ENCODE measurements at regions not wholly inside any gene's neighbourhood (a gene's known extent, or its start where the extent isn't known, plus 50 kb on each side); places are given as distances from the start of the nearest gene placed in this dataset.
"Not testable (repeated sequence)": the region's sequence is repeated elsewhere in the genome, so short reads cannot be mapped to it uniquely, and the experiment has no call there.

DNA sequence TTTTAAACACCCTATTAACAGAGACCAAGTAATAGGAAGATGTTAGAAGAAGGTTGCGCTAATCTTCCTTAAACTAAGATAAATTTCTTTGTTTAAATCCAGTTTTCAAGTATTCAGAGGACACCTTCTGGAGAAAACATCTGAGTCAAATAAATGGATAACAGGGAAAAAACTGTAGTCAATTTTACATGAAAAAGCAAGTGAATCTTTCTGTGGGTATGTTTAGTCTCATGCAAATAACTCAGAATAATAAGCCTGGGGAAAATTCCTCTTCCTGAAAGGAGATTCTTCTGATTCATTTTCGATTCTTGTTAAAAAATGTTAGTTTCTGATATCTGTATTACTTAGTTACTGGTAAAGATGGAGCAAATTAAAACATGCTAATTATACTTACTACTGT lies 145.5 kb downstream of the CTH start:
- DNase-seq (ENCODE audit: low spot score): no peak

GRCh38 chr1:70567167-70567566 lies 156.1 kb downstream of the CTH start:
- DNase-seq (ENCODE audit: low spot score): no peak

DNA sequence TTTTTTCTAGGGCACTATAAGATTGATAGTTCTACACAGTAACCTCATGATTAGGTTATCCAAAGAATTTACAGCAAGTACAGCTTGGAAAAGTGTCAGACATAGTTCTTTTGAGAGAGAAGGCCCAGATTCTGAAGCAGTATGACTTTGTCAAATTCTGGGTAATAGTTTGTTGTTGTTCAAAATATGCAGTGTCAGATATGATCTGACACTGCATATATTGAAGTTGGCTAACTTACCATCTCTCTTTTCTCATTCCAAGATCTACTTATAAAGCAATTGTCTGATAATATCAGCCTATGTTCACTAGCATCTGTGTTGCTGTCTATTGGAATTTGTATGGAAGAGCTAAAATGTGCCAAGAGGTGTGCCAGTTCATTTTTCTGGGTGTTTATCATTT lies 160.1 kb downstream of the CTH start:
- DNase-seq (ENCODE audit: low spot score): no peak

- DNase-seq (ENCODE audit: low spot score): no peak
These were observed 162.3 kb downstream of the CTH start for GRCh38 chr1:70573317-70573843.

GRCh38 chr1:70581661-70582060 lies 170.6 kb downstream of the CTH start:
- no peak for DNase-seq (ENCODE audit: low spot score)

GRCh38 chr1:70583522-70583921 lies 172.5 kb downstream of the CTH start:
- DNase-seq (ENCODE audit: low spot score): no peak

DNA sequence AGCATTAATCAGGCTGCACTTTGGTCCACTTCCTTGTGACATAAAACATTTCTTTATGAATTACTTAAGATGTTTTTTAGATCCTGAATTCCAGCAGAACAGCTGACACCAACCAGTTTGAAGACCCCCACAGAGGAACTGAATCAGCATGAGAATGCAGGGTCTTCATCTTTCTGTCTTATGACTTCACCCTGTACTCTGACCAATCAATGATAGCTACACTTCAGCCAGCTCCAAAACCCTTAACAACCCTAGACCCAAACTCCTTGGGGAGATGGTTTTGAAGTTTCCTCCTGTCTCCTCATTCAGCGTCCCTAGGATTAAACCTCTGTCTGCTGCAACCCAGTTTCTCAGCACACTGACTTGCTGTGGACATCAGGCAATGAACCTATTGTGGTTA lies 175.0 kb downstream of the CTH start:
- no peak for DNase-seq (ENCODE audit: low spot score)

DNA sequence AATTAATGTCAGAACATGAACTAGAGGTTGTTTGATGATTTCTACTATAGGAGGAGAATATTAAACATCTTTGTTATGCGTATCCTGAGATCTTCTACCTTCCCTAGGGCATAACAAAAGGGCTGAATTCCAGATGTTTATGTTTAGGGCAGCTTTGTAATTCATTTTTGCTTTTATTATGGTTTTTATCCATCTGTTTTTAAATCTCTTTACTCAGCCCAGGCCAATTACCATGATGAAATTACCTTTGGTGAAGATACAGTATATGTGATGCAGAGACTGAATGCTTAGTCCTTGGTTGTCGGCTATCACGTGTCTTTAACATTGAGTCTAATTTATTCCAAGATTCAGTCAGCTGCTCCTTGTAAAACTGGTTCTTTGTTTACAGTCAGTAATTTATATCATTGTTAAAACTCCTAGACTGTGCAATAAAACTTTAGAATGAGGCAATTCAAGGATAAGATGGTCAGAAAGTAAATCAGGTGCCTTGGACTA lies 176.9 kb downstream of the CTH start:
- no peak for DNase-seq (ENCODE audit: low spot score)

- DNase-seq (ENCODE audit: low spot score): not testable (repeated sequence)
These were observed 182.5 kb downstream of the CTH start for GRCh38 chr1:70593551-70593950.

DNA sequence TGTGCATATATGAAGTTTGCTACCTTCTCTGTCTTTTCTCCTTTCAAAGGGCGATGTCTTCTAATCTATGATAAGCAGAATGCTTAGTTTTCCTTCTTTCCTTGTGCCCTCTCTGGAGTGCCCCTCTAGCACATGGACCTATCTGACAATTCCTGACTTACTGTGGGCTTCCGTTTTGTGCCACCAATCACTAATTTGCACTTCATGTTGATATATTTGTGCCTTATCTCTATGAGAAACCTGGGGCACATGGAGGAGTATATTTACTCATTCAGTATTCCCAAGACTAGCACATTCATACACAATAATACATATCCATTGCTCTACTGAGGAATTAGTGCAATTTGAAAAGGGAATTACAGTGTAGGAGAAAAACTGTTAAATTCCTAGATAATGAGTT lies 197.7 kb downstream of the CTH start:
- no peak for DNase-seq (ENCODE audit: low spot score)

GRCh38 chr1:70610164-70610563 lies 199.1 kb downstream of the CTH start:
- not testable (repeated sequence) for DNase-seq (ENCODE audit: low spot score)

- no peak for DNase-seq (ENCODE audit: low spot score)
These were observed 205.9 kb downstream of the CTH start for GRCh38 chr1:70616946-70617345.

- DNase-seq (ENCODE audit: low spot score): no peak
These were observed 206.7 kb downstream of the CTH start for GRCh38 chr1:70617728-70618127.

DNA sequence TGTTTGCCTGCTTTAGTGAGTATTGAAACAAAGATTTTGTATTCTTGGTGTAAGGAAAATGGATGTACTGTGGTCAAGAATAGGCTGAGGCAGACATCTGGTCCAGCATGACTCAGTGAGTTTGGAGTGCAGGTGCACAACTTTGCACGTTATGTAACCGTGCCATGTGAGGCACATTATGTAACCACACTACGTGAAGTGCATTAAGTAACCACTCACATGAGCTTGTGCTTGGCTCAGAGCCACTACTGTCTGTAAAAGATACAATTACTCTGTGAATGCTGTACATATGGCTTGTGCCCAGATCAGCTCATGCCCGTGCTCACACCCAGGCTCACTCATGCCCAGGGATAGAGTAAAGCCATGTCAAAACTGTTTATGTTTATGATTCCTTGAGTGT lies 216.8 kb downstream of the CTH start:
- no peak for DNase-seq (ENCODE audit: low spot score)

GRCh38 chr1:70628973-70629372 lies 217.9 kb downstream of the CTH start:
- DNase-seq (ENCODE audit: low spot score): no peak

DNA sequence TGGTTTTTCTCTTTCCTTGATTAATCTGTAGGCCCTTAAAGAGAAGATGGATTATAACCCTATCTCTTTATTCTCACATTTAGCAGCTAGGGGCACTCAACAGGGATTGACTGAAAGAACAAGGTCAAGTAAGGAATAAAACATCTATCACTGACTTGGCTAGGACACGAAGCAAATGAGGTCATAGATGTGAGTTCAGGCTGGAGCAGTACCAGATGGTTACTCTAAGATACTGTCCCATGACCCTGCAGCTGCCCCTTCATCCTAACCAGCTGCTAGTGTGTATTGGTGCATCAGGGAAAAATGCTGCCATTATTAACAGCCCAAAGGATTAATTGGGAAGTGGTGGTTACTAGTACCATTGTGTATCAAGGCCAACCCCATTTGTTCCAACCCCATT lies 221.9 kb downstream of the CTH start:
- DNase-seq (ENCODE audit: low spot score): no peak

- DNase-seq (ENCODE audit: low spot score): no peak
These were observed 224.8 kb downstream of the CTH start for GRCh38 chr1:70635868-70636267.

DNA sequence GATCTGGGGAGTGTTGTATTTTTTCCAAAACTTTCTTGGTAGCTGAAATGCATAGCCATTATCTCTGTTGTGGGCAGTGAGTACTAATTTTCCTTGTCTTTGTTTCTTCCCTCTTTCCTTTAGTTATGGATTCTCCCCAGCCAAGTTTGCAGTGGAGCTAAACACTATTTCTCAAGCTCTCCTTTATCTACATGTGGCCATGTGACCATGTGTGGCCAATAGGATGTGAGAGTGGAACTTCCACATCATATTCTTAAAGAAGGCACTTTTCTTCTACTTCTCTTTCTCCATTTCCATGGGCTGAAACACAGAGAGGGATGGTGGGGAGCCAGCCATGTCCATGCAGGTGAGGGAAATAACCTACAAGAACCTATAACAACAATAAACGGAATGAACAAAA lies 230.8 kb downstream of the CTH start:
- DNase-seq (ENCODE audit: low spot score): no peak

DNA sequence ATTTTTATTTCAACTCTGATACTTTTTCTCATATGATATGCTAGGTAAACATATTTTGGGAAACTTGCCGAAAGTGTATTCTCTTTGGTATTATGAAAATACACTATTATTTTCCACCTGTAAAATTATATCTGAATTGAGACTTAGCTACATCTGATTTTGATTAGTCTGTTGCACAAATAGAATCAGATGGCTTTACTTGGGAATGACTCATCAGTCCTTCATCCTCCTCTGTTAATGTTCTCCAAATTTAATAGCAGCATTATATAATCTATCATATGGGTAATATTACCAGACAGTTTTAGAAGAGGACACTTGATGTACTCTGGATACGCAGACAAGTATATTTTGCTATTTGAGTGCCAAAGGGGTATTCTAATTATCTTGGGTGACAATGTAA lies 245.3 kb downstream of the CTH start:
- no peak for DNase-seq (ENCODE audit: low spot score)

- no peak for DNase-seq (ENCODE audit: low spot score)
These were observed 248.8 kb downstream of the CTH start for GRCh38 chr1:70659891-70660290.

DNA sequence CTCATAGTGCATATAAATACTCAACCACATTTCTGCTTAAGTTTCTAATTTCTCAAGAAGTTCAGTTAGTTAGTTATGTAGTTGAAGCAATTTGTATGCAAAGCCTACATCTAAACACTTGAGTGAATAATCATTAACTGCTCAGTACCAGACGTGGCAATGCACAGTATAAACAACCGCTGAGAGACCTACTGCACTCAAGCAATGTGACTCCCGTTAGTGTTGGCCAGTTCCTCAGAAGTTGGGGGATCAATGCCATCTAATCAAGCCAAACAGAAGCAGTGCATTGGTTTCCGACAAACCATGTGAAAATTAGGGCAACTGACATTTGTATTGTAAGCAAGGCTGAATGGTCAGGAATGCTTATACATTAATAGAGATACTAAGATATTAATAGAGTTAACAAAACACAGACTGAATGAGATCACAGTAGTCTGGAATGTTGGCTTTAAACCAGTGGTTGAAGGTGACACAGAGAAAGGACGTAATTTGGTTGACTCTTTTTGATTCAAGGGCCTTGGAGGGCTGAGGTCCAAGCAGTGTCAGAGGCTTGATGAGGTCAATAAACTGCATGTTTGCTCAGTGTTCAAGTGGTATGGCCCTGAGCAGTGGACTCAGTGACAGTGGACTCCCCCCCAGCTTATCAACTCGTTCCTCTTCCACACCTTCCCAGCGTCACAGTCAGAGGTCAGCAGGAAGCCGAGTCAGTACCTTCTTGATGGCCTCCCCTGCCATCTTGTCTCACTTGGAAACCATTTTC lies 255.5 kb downstream of the CTH start:
- no peak for DNase-seq (ENCODE audit: low spot score)

DNA sequence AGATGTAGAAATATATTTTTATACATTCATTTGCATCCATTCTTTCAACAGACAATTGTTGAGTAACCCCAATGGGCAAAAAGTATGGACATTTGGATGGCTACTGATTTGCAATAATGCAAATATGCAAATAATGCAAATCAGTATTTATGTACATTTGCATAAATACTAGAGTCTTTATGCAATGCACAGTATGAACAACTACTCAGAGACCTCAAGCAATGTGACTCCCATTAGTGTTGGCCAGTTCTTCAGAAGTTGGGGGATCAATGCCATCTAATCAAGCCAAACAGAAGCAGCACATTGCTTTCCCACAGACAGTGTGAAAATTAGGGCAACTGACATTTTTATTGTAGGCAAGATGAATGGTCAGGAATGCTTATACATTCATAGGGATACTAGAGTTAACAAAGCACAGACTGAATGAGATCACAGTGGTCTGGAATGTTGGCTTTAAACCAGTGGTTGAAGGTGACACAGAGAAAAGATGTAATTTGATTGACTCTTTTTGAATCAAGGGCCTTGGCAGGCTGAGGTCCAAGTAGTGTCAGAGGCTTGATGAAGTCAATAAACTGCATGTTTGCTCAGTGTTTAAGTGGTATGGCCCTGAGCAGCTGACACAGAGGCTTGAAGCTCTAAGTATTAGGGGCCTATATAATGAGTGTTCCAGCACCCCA lies 256.6 kb downstream of the CTH start:
- DNase-seq (ENCODE audit: low spot score): no peak

DNA sequence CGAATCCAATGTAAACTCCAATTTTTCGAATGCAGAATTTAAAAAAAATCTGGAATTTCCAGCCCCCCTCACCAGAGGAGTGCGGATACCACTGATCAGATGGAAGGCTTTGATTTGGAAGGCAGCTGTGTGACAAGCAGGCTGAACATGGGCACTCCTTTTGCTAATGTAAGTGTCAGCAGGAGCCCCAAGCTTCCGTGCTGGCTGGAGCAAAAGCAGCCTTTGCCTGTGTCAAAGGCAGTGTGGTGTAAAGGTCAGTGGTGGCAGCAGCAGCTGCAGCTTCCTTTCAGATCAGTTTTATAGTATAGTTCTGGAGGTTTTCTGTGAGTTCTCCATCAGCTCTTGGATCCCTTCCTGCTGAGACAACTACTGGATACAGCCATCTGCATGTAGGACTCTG lies 259.9 kb downstream of the CTH start:
- no peak for DNase-seq (ENCODE audit: low spot score)
